ENCODE measurements at regions not wholly inside any gene's neighbourhood (a gene's known extent, or its start where the extent isn't known, plus 50 kb on each side); places are given as distances from the start of the nearest gene placed in this dataset.

DNA sequence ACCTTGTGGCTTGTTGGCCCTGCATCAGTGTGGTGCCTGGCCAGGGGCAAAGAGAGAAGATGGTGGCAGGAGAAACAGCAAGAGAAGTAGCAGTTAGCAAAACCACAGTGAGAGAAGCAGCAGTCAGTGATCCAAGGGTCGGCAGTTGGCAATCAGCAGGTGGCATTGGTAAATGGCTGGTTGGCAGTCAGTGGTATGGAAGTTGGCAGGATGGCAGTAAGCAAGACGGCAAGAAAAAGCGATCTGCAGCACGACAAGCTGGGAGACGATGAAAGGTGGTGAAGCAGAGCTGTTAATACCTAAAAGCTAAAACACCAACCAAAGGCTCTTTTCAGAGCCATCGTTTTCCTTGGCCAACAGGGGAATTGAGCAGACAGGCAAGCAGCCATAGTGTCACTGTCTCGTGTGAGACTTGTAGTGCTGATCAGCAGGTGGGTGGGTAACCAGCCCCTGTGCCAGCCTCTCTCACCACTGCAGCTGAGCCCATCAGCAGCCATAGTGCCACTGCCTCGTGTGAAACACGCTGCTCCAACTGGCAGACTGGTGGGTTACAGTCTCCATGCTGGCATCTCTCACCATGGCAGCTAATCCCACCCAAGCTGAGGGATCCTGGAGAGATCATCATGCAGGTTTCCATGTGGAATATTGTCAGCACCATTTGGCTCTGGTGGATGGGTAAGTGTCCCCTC lies 2078.4 kb downstream of the PCDH7 start:
- TF ChIP-seq CEBPB (IDR thresholded peaks at IDR 0.05) (no peak), RAD21 (IDR thresholded peaks at IDR 0.05; ENCODE audit: low read depth) (no peak), NFIC (IDR thresholded peaks at IDR 0.05) (no peak), TAF1 (IDR thresholded peaks at IDR 0.05; ENCODE audit: low read depth) (no peak), YY1 (IDR thresholded peaks at IDR 0.05; ENCODE audit: low read depth) (no peak)
- TF ChIP-seq, protein P1, sequence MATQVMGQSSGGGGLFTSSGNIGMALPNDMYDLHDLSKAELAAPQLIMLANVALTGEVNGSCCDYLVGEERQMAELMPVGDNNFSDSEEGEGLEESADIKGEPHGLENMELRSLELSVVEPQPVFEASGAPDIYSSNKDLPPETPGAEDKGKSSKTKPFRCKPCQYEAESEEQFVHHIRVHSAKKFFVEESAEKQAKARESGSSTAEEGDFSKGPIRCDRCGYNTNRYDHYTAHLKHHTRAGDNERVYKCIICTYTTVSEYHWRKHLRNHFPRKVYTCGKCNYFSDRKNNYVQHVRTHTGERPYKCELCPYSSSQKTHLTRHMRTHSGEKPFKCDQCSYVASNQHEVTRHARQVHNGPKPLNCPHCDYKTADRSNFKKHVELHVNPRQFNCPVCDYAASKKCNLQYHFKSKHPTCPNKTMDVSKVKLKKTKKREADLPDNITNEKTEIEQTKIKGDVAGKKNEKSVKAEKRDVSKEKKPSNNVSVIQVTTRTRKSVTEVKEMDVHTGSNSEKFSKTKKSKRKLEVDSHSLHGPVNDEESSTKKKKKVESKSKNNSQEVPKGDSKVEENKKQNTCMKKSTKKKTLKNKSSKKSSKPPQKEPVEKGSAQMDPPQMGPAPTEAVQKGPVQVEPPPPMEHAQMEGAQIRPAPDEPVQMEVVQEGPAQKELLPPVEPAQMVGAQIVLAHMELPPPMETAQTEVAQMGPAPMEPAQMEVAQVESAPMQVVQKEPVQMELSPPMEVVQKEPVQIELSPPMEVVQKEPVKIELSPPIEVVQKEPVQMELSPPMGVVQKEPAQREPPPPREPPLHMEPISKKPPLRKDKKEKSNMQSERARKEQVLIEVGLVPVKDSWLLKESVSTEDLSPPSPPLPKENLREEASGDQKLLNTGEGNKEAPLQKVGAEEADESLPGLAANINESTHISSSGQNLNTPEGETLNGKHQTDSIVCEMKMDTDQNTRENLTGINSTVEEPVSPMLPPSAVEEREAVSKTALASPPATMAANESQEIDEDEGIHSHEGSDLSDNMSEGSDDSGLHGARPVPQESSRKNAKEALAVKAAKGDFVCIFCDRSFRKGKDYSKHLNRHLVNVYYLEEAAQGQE (IDR thresholded peaks at IDR 0.05; ENCODE audit: low read depth): no peak
